ENCODE measurements at regions not wholly inside any gene's neighbourhood (a gene's known extent, or its start where the extent isn't known, plus 50 kb on each side); places are given as distances from the start of the nearest gene placed in this dataset.
"Not testable (repeated sequence)": the region's sequence is repeated elsewhere in the genome, so short reads cannot be mapped to it uniquely, and the experiment has no call there.

DNA sequence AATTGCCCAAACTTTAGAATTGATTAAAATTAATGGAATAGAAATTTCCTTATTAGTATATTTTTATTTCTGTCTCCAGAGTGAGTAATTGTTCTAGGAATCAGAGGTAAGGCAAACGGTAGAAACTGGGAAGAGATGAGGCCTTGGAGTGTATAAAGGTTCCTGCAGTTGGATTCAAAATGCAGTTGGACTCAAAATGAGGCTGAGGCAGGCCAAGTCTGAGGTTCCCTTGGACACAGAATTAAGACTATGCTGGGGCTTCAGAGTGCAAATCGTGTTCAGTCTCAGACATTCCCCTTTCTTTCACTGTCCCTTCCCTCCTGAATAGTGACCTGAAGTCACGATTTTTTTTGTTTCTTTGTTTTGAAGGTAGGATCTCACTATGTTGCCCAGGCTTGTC is 746.9 kb upstream of the NRXN1 start:
- no peak overlapping the region for H3K27ac ChIP-seq (ENCODE audit: low read length)
- TF ChIP-seq CTCF (IDR thresholded peaks at IDR 0.05; ENCODE audit: low read length), result no peak
- TF ChIP-seq EZH2phosphoT487 (IDR thresholded peaks at IDR 0.05; ENCODE audit: low read length), result no peak
- no peak for TF ChIP-seq EZH2 (optimal IDR thresholded peaks at IDR 0.05; ENCODE audit: low read depth, low read length)
- no peaks in the 10 kb centered on the region for H3K27me3 ChIP-seq (replicated peaks; ENCODE audit: insufficient read depth, low read length)
- H3F3A ChIP-seq (ENCODE audit: insufficient read depth, low read length), result peaks cover 6% of the 10 kb centered on the region; the same call in 1 of the 2 replicates
- no peak overlapping the region for H3K4me3 ChIP-seq (ENCODE audit: low read length)
- no peak for DNase-seq
- H2AFZ ChIP-seq (ENCODE audit: low read length), result no peak overlapping the region
- H4K20me1 ChIP-seq (ENCODE audit: insufficient read depth, low read length), result no peaks in the 10 kb centered on the region
- no peaks in the 10 kb centered on the region for H3K79me2 ChIP-seq (ENCODE audit: low read length)
- no peaks in the 10 kb centered on the region for H3K36me3 ChIP-seq (replicated peaks; ENCODE audit: insufficient read depth, low read length)
- no peak overlapping the region for H3K9ac ChIP-seq (ENCODE audit: low read length)
- no peaks in the 10 kb centered on the region for H3K9me2 ChIP-seq (replicated peaks; ENCODE audit: insufficient read depth, low read length)
- H3K4me2 ChIP-seq (ENCODE audit: low read depth, low read length), result no peak overlapping the region
- H3K9me3 ChIP-seq (replicated peaks; ENCODE audit: insufficient read depth, low read length), result no peaks in the 10 kb centered on the region
- H3K4me1 ChIP-seq (ENCODE audit: low read length), result peaks cover 16% of the 10 kb centered on the region

GRCh38 chr2:51774606-51775005 is 742.7 kb upstream of the NRXN1 start:
- not testable (repeated sequence) for H3K79me2 ChIP-seq (ENCODE audit: low read length); H3K27ac ChIP-seq (ENCODE audit: low read length); H3K27me3 ChIP-seq (replicated peaks; ENCODE audit: insufficient read depth, low read length); H3F3A ChIP-seq (ENCODE audit: insufficient read depth, low read length); H3K9ac ChIP-seq (ENCODE audit: low read length); H2AFZ ChIP-seq (ENCODE audit: low read length); H4K20me1 ChIP-seq (ENCODE audit: insufficient read depth, low read length); H3K4me2 ChIP-seq (ENCODE audit: low read depth, low read length); H3K4me1 ChIP-seq (ENCODE audit: low read length); H3K9me3 ChIP-seq (replicated peaks; ENCODE audit: insufficient read depth, low read length); DNase-seq; H3K9me2 ChIP-seq (replicated peaks; ENCODE audit: insufficient read depth, low read length); H3K4me3 ChIP-seq (ENCODE audit: low read length); H3K36me3 ChIP-seq (replicated peaks; ENCODE audit: insufficient read depth, low read length)

GRCh38 chr2:51760441-51760840 is 728.5 kb upstream of the NRXN1 start:
- Histone ChIP-seq H4K20me1 (ENCODE audit: insufficient read depth, low read length) (no peaks in the 10 kb centered on the region), H3K27ac (ENCODE audit: low read length) (no peak overlapping the region), H3K27me3 (replicated peaks; ENCODE audit: insufficient read depth, low read length) (no peaks in the 10 kb centered on the region), H3K79me2 (ENCODE audit: low read length) (no peaks in the 10 kb centered on the region), H3K9ac (ENCODE audit: low read length) (no peak overlapping the region), H2AFZ (ENCODE audit: low read length) (no peak overlapping the region), H3F3A (ENCODE audit: insufficient read depth, low read length) (no peaks in the 10 kb centered on the region), H3K9me2 (replicated peaks; ENCODE audit: insufficient read depth, low read length) (no peaks in the 10 kb centered on the region), H3K4me2 (ENCODE audit: low read depth, low read length) (no peak overlapping the region), H3K9me3 (replicated peaks; ENCODE audit: insufficient read depth, low read length) (no peaks in the 10 kb centered on the region), H3K4me1 (ENCODE audit: low read length) (no peaks in the 10 kb centered on the region), H3K36me3 (replicated peaks; ENCODE audit: insufficient read depth, low read length) (no peaks in the 10 kb centered on the region), H3K4me3 (ENCODE audit: low read length) (no peak overlapping the region)
- no peak for DNase-seq
- TF ChIP-seq EZH2 (optimal IDR thresholded peaks at IDR 0.05; ENCODE audit: low read depth, low read length) (no peak), EZH2phosphoT487 (IDR thresholded peaks at IDR 0.05; ENCODE audit: low read length) (no peak), CTCF (IDR thresholded peaks at IDR 0.05; ENCODE audit: low read length) (no peak)

- no peaks in the 10 kb centered on the region for H3K4me1 ChIP-seq (ENCODE audit: low read length)
- H3F3A ChIP-seq (ENCODE audit: insufficient read depth, low read length), result no peaks in the 10 kb centered on the region
- DNase-seq, result no peak
- H3K36me3 ChIP-seq (replicated peaks; ENCODE audit: insufficient read depth, low read length), result no peaks in the 10 kb centered on the region
- no peak overlapping the region for H3K4me2 ChIP-seq (ENCODE audit: low read depth, low read length)
- no peak overlapping the region for H3K4me3 ChIP-seq (ENCODE audit: low read length)
- H4K20me1 ChIP-seq (ENCODE audit: insufficient read depth, low read length), result no peaks in the 10 kb centered on the region
- no peaks in the 10 kb centered on the region for H3K9me3 ChIP-seq (replicated peaks; ENCODE audit: insufficient read depth, low read length)
- H3K27me3 ChIP-seq (replicated peaks; ENCODE audit: insufficient read depth, low read length), result no peaks in the 10 kb centered on the region
- no peak overlapping the region for H3K27ac ChIP-seq (ENCODE audit: low read length)
- H3K9me2 ChIP-seq (replicated peaks; ENCODE audit: insufficient read depth, low read length), result no peaks in the 10 kb centered on the region
- no peak overlapping the region for H2AFZ ChIP-seq (ENCODE audit: low read length)
- H3K79me2 ChIP-seq (ENCODE audit: low read length), result no peaks in the 10 kb centered on the region
- no peak for TF ChIP-seq CTCF (IDR thresholded peaks at IDR 0.05; ENCODE audit: low read length)
- no peak for TF ChIP-seq EZH2 (optimal IDR thresholded peaks at IDR 0.05; ENCODE audit: low read depth, low read length)
- no peak for TF ChIP-seq EZH2phosphoT487 (IDR thresholded peaks at IDR 0.05; ENCODE audit: low read length)
- no peak overlapping the region for H3K9ac ChIP-seq (ENCODE audit: low read length)
These were observed 726.1 kb upstream of the NRXN1 start for GRCh38 chr2:51758081-51758480.
